ENCODE measurements at regions not wholly inside any gene's neighbourhood (a gene's known extent, or its start where the extent isn't known, plus 50 kb on each side); places are given as distances from the start of the nearest gene placed in this dataset.
"Not testable (repeated sequence)": the region's sequence is repeated elsewhere in the genome, so short reads cannot be mapped to it uniquely, and the experiment has no call there.

- CTCF ChIA-PET, result interaction anchor here (0.6 to 1.0 kb wide), 3 partner anchors 141 to 518 kb away, joined by 3 to 4 read pairs (median 3); no protein-coding TSS in a partner anchor
- H3K27me3 ChIP-seq (replicated peaks; ENCODE audit: insufficient read depth, low read depth, low read length, poor library complexity), result no peaks in the 10 kb centered on the region
- intact Hi-C loops (cut with micrococcal nuclease; ENCODE audit: unreplicated experiment), result loop anchor here (2.0 to 5.0 kb wide), 2 partner anchors 42 to 274 kb away; no protein-coding TSS in a partner anchor
These were observed 314.1 kb downstream of the PRELID2 start for GRCh38 chr5:145521066-145521465.

GRCh38 chr5:145520335-145520734, 314.8 kb downstream of the PRELID2 start:
- TF ChIP-seq EZH2 (IDR thresholded peaks at IDR 0.05; ENCODE audit: borderline replicate concordance, low read depth, low read length, poor library complexity, severe bottlenecking), result no peak
- no peak for TF ChIP-seq CTCF (conservative IDR thresholded peaks at IDR 0.05; ENCODE audit: low read depth, low read length)
- peak; percentile 35 for DNase-seq (ENCODE audit: low spot score)
- no peaks in the 10 kb centered on the region for H3K36me3 ChIP-seq (ENCODE audit: insufficient read depth, low read length, poor library complexity, severe bottlenecking)
- intact Hi-C loops (cut with micrococcal nuclease; ENCODE audit: unreplicated experiment), result loop anchor here (2.0 to 5.0 kb wide), 2 partner anchors 42 to 273 kb away; no protein-coding TSS in a partner anchor
- peaks cover 32% of the 10 kb centered on the region for H3K4me1 ChIP-seq (ENCODE audit: insufficient read depth, low read length, poor library complexity, severe bottlenecking)
- ChIA-PET POLR2A (ENCODE audit: low non-redundant PET) (interaction anchor here (0.6 kb wide), 1 partner anchor 72 kb away, joined by 5 read pairs; no protein-coding TSS in a partner anchor), CTCF (interaction anchor here (1.0 kb wide), 1 partner anchor 292 kb away, joined by 3 read pairs; no protein-coding TSS in a partner anchor)
- H3K27ac ChIP-seq (ENCODE audit: low read depth, low read length, poor library complexity, severe bottlenecking), result no peak overlapping the region
- H3K27me3 ChIP-seq (replicated peaks; ENCODE audit: insufficient read depth, low read depth, low read length, poor library complexity), result no peaks in the 10 kb centered on the region
- peaks cover 6% of the 10 kb centered on the region for H3K9me3 ChIP-seq (ENCODE audit: low read depth, low read length, poor library complexity, severe bottlenecking)
- H3K4me3 ChIP-seq (ENCODE audit: low read depth, low read length, poor library complexity, severe bottlenecking), result no peak overlapping the region
- no TSS peak for BruUV-seq (replicated peaks)

More at GRCh38 chr5:145521066-145521465, 314.1 kb downstream of the PRELID2 start:
- Histone ChIP-seq H3K36me3 (ENCODE audit: insufficient read depth, low read length, poor library complexity, severe bottlenecking) (no peaks in the 10 kb centered on the region), H3K4me3 (ENCODE audit: low read depth, low read length, poor library complexity, severe bottlenecking) (no peak overlapping the region), H3K4me1 (ENCODE audit: insufficient read depth, low read length, poor library complexity, severe bottlenecking) (peaks cover 32% of the 10 kb centered on the region), H3K9me3 (ENCODE audit: low read depth, low read length, poor library complexity, severe bottlenecking) (peaks cover 6% of the 10 kb centered on the region), H3K27ac (ENCODE audit: low read depth, low read length, poor library complexity, severe bottlenecking) (no peak overlapping the region)
- TF ChIP-seq EZH2 (IDR thresholded peaks at IDR 0.05; ENCODE audit: borderline replicate concordance, low read depth, low read length, poor library complexity, severe bottlenecking) (no peak), CTCF (conservative IDR thresholded peaks at IDR 0.05; ENCODE audit: low read depth, low read length) (no peak)
- POLR2A ChIA-PET (ENCODE audit: low non-redundant PET), result no interaction called here
- peak; percentile 95 for DNase-seq (ENCODE audit: low spot score)
- no TSS peak for BruUV-seq (replicated peaks)

- H3K36me3 ChIP-seq (ENCODE audit: insufficient read depth, low read length, poor library complexity, severe bottlenecking); H3K27ac ChIP-seq (ENCODE audit: low read depth, low read length, poor library complexity, severe bottlenecking); H3K9me3 ChIP-seq (ENCODE audit: low read depth, low read length, poor library complexity, severe bottlenecking); BruUV-seq (replicated peaks); H3K27me3 ChIP-seq (replicated peaks; ENCODE audit: insufficient read depth, low read depth, low read length, poor library complexity); CTCF ChIA-PET; intact Hi-C loops (cut with micrococcal nuclease; ENCODE audit: unreplicated experiment); DNase-seq (ENCODE audit: low spot score); POLR2A ChIA-PET (ENCODE audit: low non-redundant PET); H3K4me3 ChIP-seq (ENCODE audit: low read depth, low read length, poor library complexity, severe bottlenecking): not testable (repeated sequence)
- peaks cover 32% of the 10 kb centered on the region for H3K4me1 ChIP-seq (ENCODE audit: insufficient read depth, low read length, poor library complexity, severe bottlenecking)
These were observed 317.6 kb downstream of the PRELID2 start for GRCh38 chr5:145517588-145517987.

- POLR2A ChIA-PET (ENCODE audit: low non-redundant PET), result no interaction called here
- no TSS peak for BruUV-seq (replicated peaks)
- H3K4me3 ChIP-seq (ENCODE audit: low read depth, low read length, poor library complexity, severe bottlenecking), result no peak overlapping the region
- H3K27ac ChIP-seq (ENCODE audit: low read depth, low read length, poor library complexity, severe bottlenecking), result no peak overlapping the region
- no peaks in the 10 kb centered on the region for H3K9me3 ChIP-seq (ENCODE audit: low read depth, low read length, poor library complexity, severe bottlenecking)
- peaks cover 25% of the 10 kb centered on the region for H3K4me1 ChIP-seq (ENCODE audit: insufficient read depth, low read length, poor library complexity, severe bottlenecking)
- TF ChIP-seq EZH2 (IDR thresholded peaks at IDR 0.05; ENCODE audit: borderline replicate concordance, low read depth, low read length, poor library complexity, severe bottlenecking), result no peak
- no peak for TF ChIP-seq CTCF (conservative IDR thresholded peaks at IDR 0.05; ENCODE audit: low read depth, low read length)
- no peak for DNase-seq (ENCODE audit: low spot score)
- no peaks in the 10 kb centered on the region for H3K27me3 ChIP-seq (replicated peaks; ENCODE audit: insufficient read depth, low read depth, low read length, poor library complexity)
- CTCF ChIA-PET, result no interaction called here
- intact Hi-C loops (cut with micrococcal nuclease; ENCODE audit: unreplicated experiment), result no loop called here
- no peaks in the 10 kb centered on the region for H3K36me3 ChIP-seq (ENCODE audit: insufficient read depth, low read length, poor library complexity, severe bottlenecking)
These were observed 323.8 kb downstream of the PRELID2 start for GRCh38 chr5:145511351-145511750.

All from A673 (cell line).